Mammary epithelial cell (primary cell): ENCODE measurements at regions not wholly inside any gene's neighbourhood (a gene's known extent, or its start where the extent isn't known, plus 50 kb on each side); places are given as distances from the start of the nearest gene placed in this dataset.

Experiments
- CTCF ChIP-seq, 2 donors: IDR thresholded peaks in 1 of 2; conservative IDR thresholded peaks in 1 of 2; 2 replicates each; pipeline ENCODE4 v1.5.1; 2011 to 2012; ENCODE audit warnings: inconsistent platforms in 2 of 2, low read length in 2 of 2, mild to moderate bottlenecking in 2 of 2, control low read depth in 1 of 2, low read depth in 1 of 2; ENCODE audit not compliant: insufficient read depth in 1 of 2; ENCODE audit errors: extremely low read depth in 1 of 2
- EZH2 ChIP-seq: IDR thresholded peaks from 2 replicates; pipeline ENCODE4 v1.6.1; 2012; ENCODE audit warnings: low read length, inconsistent platforms, borderline replicate concordance

GRCh38 chr1:72848997-72849396 is 566.7 kb upstream of the NEGR1 start:
- TF ChIP-seq CTCF (conservative IDR thresholded peaks at IDR 0.05 in 1 of 2, IDR thresholded peaks at IDR 0.05 in 1 of 2; ENCODE audit: extremely low read depth in 1 of 2, insufficient read depth in 1 of 2, low read depth in 1 of 2, low read length in 2 of 2) (no peak), EZH2 (no peak)
